ENCODE measurements at regions not wholly inside any gene's neighbourhood (a gene's known extent, or its start where the extent isn't known, plus 50 kb on each side); places are given as distances from the start of the nearest gene placed in this dataset.

DNA sequence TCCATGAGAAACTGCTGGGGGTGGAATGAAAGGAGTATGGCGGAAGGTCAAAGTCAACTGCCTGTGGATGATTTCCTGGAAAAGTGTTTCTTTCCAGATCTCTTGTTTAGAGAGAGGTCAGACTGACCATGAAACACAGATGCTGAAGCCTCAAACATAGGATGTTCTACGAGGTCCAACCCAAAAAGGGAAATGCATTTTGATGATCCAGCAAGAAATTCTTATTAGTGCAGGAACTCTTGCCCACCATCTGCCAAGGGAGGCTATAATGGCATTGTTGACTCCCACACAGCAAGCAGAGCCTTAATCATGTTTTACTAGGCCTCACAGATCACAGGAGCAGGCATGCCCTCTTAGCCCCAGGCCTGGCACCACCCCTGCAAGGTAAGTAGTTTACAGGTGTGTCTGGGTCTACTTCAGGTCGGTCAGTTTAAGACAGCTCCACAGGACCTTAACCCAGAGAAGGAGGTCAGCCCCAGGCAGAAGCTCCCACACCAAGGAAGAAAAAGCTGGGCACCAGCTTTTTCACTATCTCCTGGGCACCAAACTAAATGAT lies 67.6 kb upstream of the CNKSR3 start:
- no peak for DNase-seq (ENCODE audit: low read depth)
- TF ChIP-seq, protein P1, sequence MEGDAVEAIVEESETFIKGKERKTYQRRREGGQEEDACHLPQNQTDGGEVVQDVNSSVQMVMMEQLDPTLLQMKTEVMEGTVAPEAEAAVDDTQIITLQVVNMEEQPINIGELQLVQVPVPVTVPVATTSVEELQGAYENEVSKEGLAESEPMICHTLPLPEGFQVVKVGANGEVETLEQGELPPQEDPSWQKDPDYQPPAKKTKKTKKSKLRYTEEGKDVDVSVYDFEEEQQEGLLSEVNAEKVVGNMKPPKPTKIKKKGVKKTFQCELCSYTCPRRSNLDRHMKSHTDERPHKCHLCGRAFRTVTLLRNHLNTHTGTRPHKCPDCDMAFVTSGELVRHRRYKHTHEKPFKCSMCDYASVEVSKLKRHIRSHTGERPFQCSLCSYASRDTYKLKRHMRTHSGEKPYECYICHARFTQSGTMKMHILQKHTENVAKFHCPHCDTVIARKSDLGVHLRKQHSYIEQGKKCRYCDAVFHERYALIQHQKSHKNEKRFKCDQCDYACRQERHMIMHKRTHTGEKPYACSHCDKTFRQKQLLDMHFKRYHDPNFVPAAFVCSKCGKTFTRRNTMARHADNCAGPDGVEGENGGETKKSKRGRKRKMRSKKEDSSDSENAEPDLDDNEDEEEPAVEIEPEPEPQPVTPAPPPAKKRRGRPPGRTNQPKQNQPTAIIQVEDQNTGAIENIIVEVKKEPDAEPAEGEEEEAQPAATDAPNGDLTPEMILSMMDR (conservative IDR thresholded peaks at IDR 0.05; ENCODE audit: low read depth, low read length), result no peak

DNA sequence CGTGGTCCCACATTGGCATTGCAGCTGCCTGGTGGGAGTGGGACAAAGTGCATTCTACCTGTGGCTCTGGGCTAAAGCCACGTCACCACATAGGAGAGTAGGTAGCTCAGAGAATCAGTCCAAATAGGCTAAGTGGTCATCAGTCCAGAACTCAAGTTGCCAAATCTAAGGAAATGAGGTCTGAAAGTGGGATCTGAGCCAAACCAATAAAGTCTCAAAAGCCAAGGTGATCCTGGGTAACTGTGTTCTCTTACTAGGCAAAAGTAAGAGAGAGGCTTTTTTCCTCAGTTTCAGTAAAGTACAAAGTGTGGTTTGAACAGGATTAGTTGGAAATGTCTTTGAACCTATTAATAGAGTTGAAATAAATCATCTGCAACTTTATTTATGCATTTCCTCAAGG lies 68.6 kb upstream of the CNKSR3 start:
- H3K4me3 ChIP-seq (ENCODE audit: low read depth, low read length), result no peak overlapping the region
- DNase-seq (ENCODE audit: low read depth), result no peak

More for the DNA sequence above, 67.6 kb upstream of the CNKSR3 start:
- no peak overlapping the region for H3K4me3 ChIP-seq (ENCODE audit: low read depth, low read length)

DNA sequence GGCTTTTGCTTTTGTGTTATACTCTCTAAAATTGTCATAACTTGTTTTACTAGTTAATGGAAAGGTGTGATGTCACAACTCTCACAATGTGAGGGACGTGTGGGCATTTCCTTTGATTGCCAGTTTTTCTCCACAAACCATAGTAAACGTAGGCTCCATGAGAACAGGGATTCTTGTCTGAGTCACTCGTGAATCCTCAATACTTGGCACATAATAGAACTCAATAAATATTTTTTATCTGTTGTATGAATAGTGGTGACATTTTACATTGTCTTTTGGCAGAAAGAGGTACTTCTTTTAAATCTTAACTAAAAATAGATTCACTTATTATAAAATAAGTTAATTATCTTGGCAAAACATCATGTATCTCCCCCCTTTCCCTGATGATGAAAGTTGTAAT lies 69.0 kb upstream of the CNKSR3 start:
- TF ChIP-seq, protein P1 (conservative IDR thresholded peaks at IDR 0.05; ENCODE audit: low read depth, low read length), result no peak
- H3K4me3 ChIP-seq (ENCODE audit: low read depth, low read length), result no peak overlapping the region
- no peak for DNase-seq (ENCODE audit: low read depth)

More for the DNA sequence above, 68.6 kb upstream of the CNKSR3 start:
- TF ChIP-seq, protein P1 (conservative IDR thresholded peaks at IDR 0.05; ENCODE audit: low read depth, low read length), result no peak

DNA sequence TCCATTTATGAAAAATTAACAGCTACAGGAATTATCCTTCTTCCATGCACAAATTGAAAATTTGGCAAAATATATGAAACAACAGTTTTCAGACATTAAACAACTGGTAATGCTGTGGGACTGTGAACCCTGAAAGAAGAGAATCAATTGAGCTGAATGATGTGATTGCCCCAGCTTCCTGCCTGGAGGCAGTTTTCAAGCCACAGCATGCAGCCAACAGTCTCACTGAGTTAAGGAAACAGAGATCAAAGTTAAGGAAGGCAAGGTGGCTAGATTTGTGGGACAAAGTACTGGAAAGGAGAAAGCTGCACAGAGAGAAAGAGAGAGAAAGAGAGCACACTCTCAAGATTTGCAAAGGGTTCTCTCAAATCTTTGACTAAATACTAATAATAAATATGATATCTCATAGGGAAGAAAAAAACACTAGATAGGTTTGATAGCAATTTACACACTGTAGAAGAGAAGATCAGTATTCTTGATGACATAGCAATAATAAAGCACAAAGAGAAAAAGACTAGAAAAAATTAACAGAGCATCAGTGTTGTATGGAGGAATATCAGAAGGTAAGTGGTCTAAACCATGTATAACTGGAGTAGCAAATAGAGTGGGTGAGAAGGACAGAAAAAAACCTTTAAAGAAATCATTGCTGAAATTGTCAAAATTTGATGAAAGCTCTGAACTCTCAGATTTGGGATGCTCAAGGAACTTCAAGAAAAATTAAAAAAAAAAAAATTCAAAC lies 70.1 kb upstream of the CNKSR3 start:
- H3K4me3 ChIP-seq (ENCODE audit: low read depth, low read length), result no peak overlapping the region
- TF ChIP-seq, protein P1 (conservative IDR thresholded peaks at IDR 0.05; ENCODE audit: low read depth, low read length), result no peak
- no peak for DNase-seq (ENCODE audit: low read depth)

DNA sequence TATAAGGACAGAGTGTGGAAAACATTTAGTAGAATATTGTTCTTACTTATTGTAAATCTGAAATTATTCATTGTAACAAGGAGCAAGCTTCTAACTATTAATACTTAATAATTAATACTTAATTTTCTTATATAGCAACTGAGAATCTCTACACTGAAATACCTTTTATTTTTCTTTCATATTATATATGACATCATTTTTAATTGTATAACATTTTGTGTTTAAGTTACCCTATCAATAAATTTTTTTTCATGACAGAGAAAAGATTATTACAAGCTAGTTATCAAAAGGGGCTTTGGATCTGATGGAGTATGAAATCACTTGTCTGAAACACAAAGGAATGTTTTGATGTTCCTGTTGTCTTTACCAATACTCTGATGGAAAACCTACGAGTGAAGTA lies 72.2 kb upstream of the CNKSR3 start:
- no peak for DNase-seq (ENCODE audit: low read depth)
- H3K4me3 ChIP-seq (ENCODE audit: low read depth, low read length), result no peak overlapping the region
- TF ChIP-seq, protein P1 (conservative IDR thresholded peaks at IDR 0.05; ENCODE audit: low read depth, low read length), result no peak

DNA sequence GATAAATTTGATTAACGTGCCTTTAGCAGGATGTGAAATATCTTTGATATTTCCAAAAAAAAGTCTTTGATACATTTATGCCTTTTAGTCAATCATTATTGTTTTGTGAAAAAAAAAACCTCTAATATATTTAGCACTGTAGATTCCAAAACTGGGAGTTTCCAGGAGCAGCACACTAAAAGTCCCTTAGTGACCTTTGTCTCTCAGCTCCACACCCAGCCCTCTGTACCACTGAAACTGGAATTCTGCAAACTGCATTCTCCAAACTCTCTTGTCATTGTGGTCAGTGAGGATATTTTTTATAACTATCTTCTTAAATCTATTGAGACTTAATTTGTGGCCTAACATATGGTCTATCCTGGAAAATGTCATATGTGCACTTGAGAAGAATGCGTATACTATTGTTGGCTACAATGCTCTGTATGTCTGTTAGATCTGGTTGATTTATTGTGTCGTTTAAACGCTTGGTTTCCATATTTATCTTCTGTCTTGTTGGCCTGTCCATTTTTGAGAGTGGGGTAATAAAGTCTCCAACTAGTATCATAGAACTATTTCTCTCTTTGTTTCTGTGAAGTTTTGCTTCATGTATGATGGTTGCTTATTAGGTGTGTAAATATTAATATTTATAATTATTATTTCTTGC lies 73.2 kb upstream of the CNKSR3 start:
- TF ChIP-seq, protein P1 (conservative IDR thresholded peaks at IDR 0.05; ENCODE audit: low read depth, low read length), result no peak
- H3K4me3 ChIP-seq (ENCODE audit: low read depth, low read length), result no peak overlapping the region
- no peak for DNase-seq (ENCODE audit: low read depth)

All from epithelial cell of proximal tubule (primary cell).